HG03196 (cell line): ENCODE measurements at regions not wholly inside any gene's neighbourhood (a gene's known extent, or its start where the extent isn't known, plus 50 kb on each side); places are given as distances from the start of the nearest gene placed in this dataset.

Experiments
- ATAC-seq: cut with Tn5 transposase; IDR thresholded peaks from one replicate; pipeline ENCODE4 v1.9.1; 2021; ENCODE audit not compliant: unreplicated experiment

GRCh38 chr3:154482507-154482906, 52.5 kb upstream of the GPR149 start:
- no peak for ATAC-seq

GRCh38 chr3:154480033-154480432, 50.0 kb upstream of the GPR149 start:
- ATAC-seq = no peak
